GM23338 (cell line): ENCODE measurements at regions not wholly inside any gene's neighbourhood (a gene's known extent, or its start where the extent isn't known, plus 50 kb on each side); places are given as distances from the start of the nearest gene placed in this dataset.

ENCODE experiments used
- ATAC-seq: fragments of 200-7000 bp; cut with Tn5 transposase; 3 replicates; pipeline ENCODE4 v1.9.1; 2020
- DNase-seq: peaks from one replicate; pipeline ENCODE4 v3.0.0-alpha.2; 2015; ENCODE audit warnings: low spot score
- H2AFZ ChIP-seq: fragments of 200-600 bp; sonication (generic); 2 replicates; pipeline ENCODE4 v1.8.0; 2016; ENCODE audit warnings: antibody characterized with exemption, mild to moderate bottlenecking, moderate library complexity
- H3F3A ChIP-seq: fragments of 200-600 bp; sonication (generic); replicated peaks from 2 replicates; pipeline ENCODE4 v1.8.0; 2017; ENCODE audit warnings: antibody characterized with exemption, mixed run types, low read depth
- H3K27ac ChIP-seq: fragments of 200-600 bp; sonication (generic); 2 replicates; pipeline ENCODE4 v1.6.1; 2016; ENCODE audit warnings: low read depth
- H3K27me3 ChIP-seq: fragments of 200-600 bp; sonication (generic); 2 replicates; pipeline ENCODE4 v1.8.0; 2016; ENCODE audit warnings: mild to moderate bottlenecking, mixed run types, moderate library complexity; ENCODE audit not compliant: insufficient read depth
- H3K36me3 ChIP-seq: fragments of 200-600 bp; sonication (generic); 2 replicates; pipeline ENCODE4 v1.8.0; 2016; ENCODE audit warnings: mild to moderate bottlenecking; ENCODE audit not compliant: insufficient read depth
- H3K4me1 ChIP-seq: fragments of 200-600 bp; sonication (generic); 2 replicates; pipeline ENCODE4 v1.8.0; 2016; ENCODE audit warnings: mild to moderate bottlenecking, moderate library complexity; ENCODE audit not compliant: insufficient read depth
- H3K4me2 ChIP-seq: fragments of 200-600 bp; sonication (generic); 2 replicates; pipeline ENCODE4 v1.7.1; 2017; ENCODE audit warnings: mixed run types
- H3K4me3 ChIP-seq: fragments of 200-600 bp; sonication (generic); 2 replicates; pipeline ENCODE4 v1.6.1; 2016; ENCODE audit warnings: mixed run types
- H3K79me2 ChIP-seq: fragments of 200-600 bp; sonication (generic); replicated peaks from 2 replicates; pipeline ENCODE4 v1.8.0; 2017; ENCODE audit warnings: mild to moderate bottlenecking; ENCODE audit not compliant: insufficient read depth
- H3K9me2 ChIP-seq: fragments of 200-600 bp; sonication (generic); 2 replicates; pipeline ENCODE4 v1.8.0; 2017; ENCODE audit not compliant: insufficient read depth
- H4K20me1 ChIP-seq: fragments of 200-600 bp; sonication (generic); replicated peaks from 2 replicates; pipeline ENCODE4 v1.8.0; 2017; ENCODE audit warnings: mild to moderate bottlenecking; ENCODE audit not compliant: insufficient read depth
- H3K27ac Mint-ChIP-seq: 2 replicates; pipeline ENCODE4 v1.8.0; 2020; ENCODE audit warnings: inconsistent platforms, mild to moderate bottlenecking, moderate library complexity, mixed read lengths
- H3K27me3 Mint-ChIP-seq: 3 replicates; pipeline ENCODE4 v1.8.0; 2022; ENCODE audit warnings: low read depth, mild to moderate bottlenecking, moderate library complexity, mixed read lengths, inconsistent platforms; ENCODE audit not compliant: insufficient read depth, poor library complexity
- H3K36me3 Mint-ChIP-seq: 3 replicates; pipeline ENCODE4 v1.8.0; 2021; ENCODE audit warnings: low read depth, mild to moderate bottlenecking, inconsistent platforms, moderate library complexity, mixed read lengths
- H3K4me1 Mint-ChIP-seq: 3 replicates; pipeline ENCODE4 v1.8.0; 2020; ENCODE audit warnings: mild to moderate bottlenecking, inconsistent platforms, mixed read lengths
- H3K4me3 Mint-ChIP-seq: 3 replicates; pipeline ENCODE4 v1.8.0; 2021; ENCODE audit warnings: moderate library complexity, mild to moderate bottlenecking, inconsistent platforms, mixed read lengths
- H3K9me3 Mint-ChIP-seq: 3 replicates; pipeline ENCODE4 v1.8.0; 2020; ENCODE audit warnings: moderate library complexity, mild to moderate bottlenecking, inconsistent platforms, mixed read lengths
- ETS1 ChIP-seq: IDR thresholded peaks from 2 replicates; pipeline ENCODE4 v1.6.1; 2016; ENCODE audit warnings: antibody characterized with exemption
- ZNF462 ChIP-seq: fragments of 250-450 bp; sonication (Bioruptor Pico); IDR thresholded peaks from 2 replicates; pipeline ENCODE4 v1.5.0; 2020; ENCODE audit warnings: mild to moderate bottlenecking, moderate library complexity

DNA sequence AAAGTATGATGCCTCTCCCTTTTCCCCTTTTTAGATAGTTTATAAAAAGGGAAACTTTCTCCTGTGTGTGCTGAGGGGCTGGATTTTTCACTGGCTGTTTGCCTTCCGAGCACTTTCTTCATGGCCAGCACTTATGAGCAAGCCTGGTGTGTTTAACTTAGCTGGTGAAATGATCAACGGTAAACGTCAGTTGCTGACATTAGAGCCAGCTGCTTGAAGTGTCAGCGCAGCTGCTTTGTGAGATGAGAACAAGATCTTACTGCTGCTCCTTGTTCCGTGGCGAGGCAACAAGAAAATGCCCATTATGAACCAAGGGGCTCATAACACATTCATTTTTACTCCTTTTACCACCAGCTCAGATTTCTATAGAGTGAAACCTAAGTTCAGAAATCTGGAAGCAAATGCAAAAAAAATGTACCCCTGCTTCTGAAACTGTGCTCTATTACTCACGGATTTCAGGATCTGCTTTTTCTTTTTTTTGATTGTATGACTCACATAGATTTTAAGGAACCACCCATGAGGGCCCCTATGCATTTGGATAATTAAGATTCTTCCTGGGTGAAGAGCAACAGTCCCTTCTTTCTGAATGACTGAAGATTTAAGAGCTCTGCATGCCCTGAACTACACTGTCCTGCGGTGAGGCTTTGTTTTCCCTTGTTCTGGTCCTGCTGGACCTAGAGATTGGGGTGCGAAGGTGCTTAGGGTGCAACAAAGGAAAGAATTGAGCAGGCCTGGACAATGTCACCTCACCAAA is 74.3 kb upstream of the CPM start:
- Mint-ChIP-seq H3K4me3 (peak overlapping the region; percentile 14; the same call in 2 of the 3 replicates), H3K4me1 (peaks cover 24% of the 10 kb centered on the region), H3K36me3 (no peaks in the 10 kb centered on the region), H3K27me3 (peaks cover 5% of the 10 kb centered on the region), H3K9me3 (no peaks in the 10 kb centered on the region), H3K27ac (peak overlapping the region; percentile 18; the same call in 1 of the 2 replicates)
- H3K36me3 ChIP-seq = no peaks in the 10 kb centered on the region
- H3K27me3 ChIP-seq = no peaks in the 10 kb centered on the region
- H3K79me2 ChIP-seq = no peaks in the 10 kb centered on the region
- ATAC-seq = peak; percentile 98
- H3K27ac ChIP-seq = peak overlapping the region; percentile 16; the same call in 1 of the 2 replicates
- no peaks in the 10 kb centered on the region for H4K20me1 ChIP-seq
- peaks cover 19% of the 10 kb centered on the region for H3K4me1 ChIP-seq
- peak; percentile 35 for DNase-seq
- TF ChIP-seq ZNF462 (CRISPR knock-in tag) = peak; percentile 95
- no peak for TF ChIP-seq ETS1
- H3K4me2 ChIP-seq = peak overlapping the region; percentile 53
- H3K9me2 ChIP-seq = peaks cover 13% of the 10 kb centered on the region; the same call in 1 of the 2 replicates
- no peaks in the 10 kb centered on the region for H3F3A ChIP-seq
- peak overlapping the region; percentile 27 for H3K4me3 ChIP-seq
- peak overlapping the region; percentile 38; the same call in 1 of the 2 replicates for H2AFZ ChIP-seq
